HCT116 (cell line): ENCODE measurements at regions not wholly inside any gene's neighbourhood (a gene's known extent, or its start where the extent isn't known, plus 50 kb on each side); places are given as distances from the start of the nearest gene placed in this dataset.

Experiments
- MAX ChIP-seq: IDR thresholded peaks from 2 replicates; pipeline ENCODE4 v1.6.1; 2012
- POLR2A ChIP-seq: IDR thresholded peaks from 2 replicates; pipeline ENCODE4 v1.7.0; 2011; ENCODE audit warnings: borderline replicate concordance; ENCODE audit not compliant: insufficient read depth, insufficient read length; ENCODE audit errors: extremely low read depth
- POLR2AphosphoS5 ChIP-seq: IDR thresholded peaks from 2 replicates; pipeline ENCODE4 v1.6.1; 2011; ENCODE audit warnings: mild to moderate bottlenecking, low read depth, low read length, moderate library complexity
- REST ChIP-seq: IDR thresholded peaks from 2 replicates; pipeline ENCODE4 v1.6.1; 2012; ENCODE audit warnings: low read depth
- SP1 ChIP-seq: IDR thresholded peaks from 2 replicates; pipeline ENCODE4 v1.6.1; 2012; ENCODE audit warnings: low read depth
- TF ChIP-seq, protein P1 (sequence below), 3 experiments: fragments of 200-600 bp in 1 of 3; sonication (generic) in 1 of 3; IDR thresholded peaks in 2 of 3; conservative IDR thresholded peaks in 1 of 3; 2 replicates each; pipeline ENCODE4 v1.5.1; 2012 to 2017; ENCODE audit warnings: low read depth in 2 of 3, low read length in 2 of 3, antibody characterized with exemption in 1 of 3, borderline replicate concordance in 1 of 3, control low read depth in 1 of 3, mild to moderate bottlenecking in 1 of 3, mixed read lengths in 1 of 3, mixed run types in 1 of 3, moderate library complexity in 1 of 3; ENCODE audit not compliant: insufficient read depth in 1 of 3

- TF ChIP-seq, protein P1, sequence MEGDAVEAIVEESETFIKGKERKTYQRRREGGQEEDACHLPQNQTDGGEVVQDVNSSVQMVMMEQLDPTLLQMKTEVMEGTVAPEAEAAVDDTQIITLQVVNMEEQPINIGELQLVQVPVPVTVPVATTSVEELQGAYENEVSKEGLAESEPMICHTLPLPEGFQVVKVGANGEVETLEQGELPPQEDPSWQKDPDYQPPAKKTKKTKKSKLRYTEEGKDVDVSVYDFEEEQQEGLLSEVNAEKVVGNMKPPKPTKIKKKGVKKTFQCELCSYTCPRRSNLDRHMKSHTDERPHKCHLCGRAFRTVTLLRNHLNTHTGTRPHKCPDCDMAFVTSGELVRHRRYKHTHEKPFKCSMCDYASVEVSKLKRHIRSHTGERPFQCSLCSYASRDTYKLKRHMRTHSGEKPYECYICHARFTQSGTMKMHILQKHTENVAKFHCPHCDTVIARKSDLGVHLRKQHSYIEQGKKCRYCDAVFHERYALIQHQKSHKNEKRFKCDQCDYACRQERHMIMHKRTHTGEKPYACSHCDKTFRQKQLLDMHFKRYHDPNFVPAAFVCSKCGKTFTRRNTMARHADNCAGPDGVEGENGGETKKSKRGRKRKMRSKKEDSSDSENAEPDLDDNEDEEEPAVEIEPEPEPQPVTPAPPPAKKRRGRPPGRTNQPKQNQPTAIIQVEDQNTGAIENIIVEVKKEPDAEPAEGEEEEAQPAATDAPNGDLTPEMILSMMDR (IDR thresholded peaks at IDR 0.05 in 2 of 3, conservative IDR thresholded peaks at IDR 0.05 in 1 of 3; ENCODE audit: borderline replicate concordance in 1 of 3, insufficient read depth in 1 of 3, low read depth in 2 of 3, low read length in 2 of 3): peak; percentile 16 to 42 (median 38); a peak in 5 of 6 replicates
- no peak for TF ChIP-seq POLR2AphosphoS5
- no peak for TF ChIP-seq SP1
- TF ChIP-seq MAX: no peak
- no peak for TF ChIP-seq POLR2A
- no peak for TF ChIP-seq REST
Measured at GRCh38 chr3:15953841-15954240, 156.1 kb upstream of the ANKRD28 start.
